Liver (tissue), 8 donors: ENCODE measurements at regions not wholly inside any gene's neighbourhood (a gene's known extent, or its start where the extent isn't known, plus 50 kb on each side); places are given as distances from the start of the nearest gene placed in this dataset.

Source experiments
- DNase-seq: peaks from one replicate; pipeline ENCODE4 v3.0.0-alpha.2; 2017; ENCODE audit warnings: low spot score
- H3K27ac ChIP-seq, 2 donors: one replicate each; pipeline ENCODE4 v1.7.0; 2013; ENCODE audit warnings: inconsistent platforms in 2 of 2, low read length in 2 of 2, control low read depth in 1 of 2, low read depth in 1 of 2, mild to moderate bottlenecking in 1 of 2
- H3K27me3 ChIP-seq, 4 donors: one replicate each; pipeline versions ENCODE4 v1.6.1 to v1.7.0; 2013; ENCODE audit warnings: low read length in 3 of 4, inconsistent platforms in 1 of 4, mild to moderate bottlenecking in 1 of 4, moderate library complexity in 1 of 4; ENCODE audit not compliant: control insufficient read depth in 4 of 4, insufficient read depth in 4 of 4
- H3K36me3 ChIP-seq, 4 donors: one replicate each; pipeline versions ENCODE4 v1.6.1 to v1.7.0; 2013; ENCODE audit warnings: low read length in 3 of 4, mild to moderate bottlenecking in 3 of 4, low read depth in 1 of 4, moderate library complexity in 1 of 4; ENCODE audit not compliant: control insufficient read depth in 4 of 4, insufficient read depth in 3 of 4
- H3K4me1 ChIP-seq, 4 donors: one replicate each; pipeline versions ENCODE4 v1.6.1 to v1.7.0; 2013; ENCODE audit warnings: low read length in 3 of 4, mild to moderate bottlenecking in 3 of 4, moderate library complexity in 1 of 4; ENCODE audit not compliant: control insufficient read depth in 4 of 4, insufficient read depth in 4 of 4
- H3K4me3 ChIP-seq, 3 donors: one replicate each; pipeline versions ENCODE4 v1.6.1 to v1.7.0; 2013; ENCODE audit warnings: low read length in 3 of 3, control low read depth in 1 of 3, low read depth in 1 of 3, mild to moderate bottlenecking in 1 of 3
- H3K9ac ChIP-seq, 2 donors: one replicate each; pipeline ENCODE4 v1.7.0; 2013; ENCODE audit warnings: low read length in 2 of 2, mild to moderate bottlenecking in 2 of 2, moderate library complexity in 2 of 2, control low read depth in 1 of 2, low read depth in 1 of 2
- H3K9me3 ChIP-seq, 4 donors: one replicate each; pipeline versions ENCODE4 v1.6.1 to v1.7.0; 2013; ENCODE audit warnings: low read length in 3 of 4; ENCODE audit not compliant: control insufficient read depth in 4 of 4
- EGR1 ChIP-seq, 2 donors: IDR thresholded peaks; 2 replicates each; pipeline ENCODE4 v1.6.1; 2016 to 2018; ENCODE audit warnings: antibody characterized with exemption in 2 of 2, low read depth in 2 of 2
- FOXA1 ChIP-seq: IDR thresholded peaks from 2 replicates; pipeline ENCODE4 v1.6.1; 2016; ENCODE audit warnings: antibody characterized with exemption
- FOXA2 ChIP-seq: IDR thresholded peaks from 2 replicates; pipeline ENCODE4 v1.6.1; 2016; ENCODE audit warnings: antibody characterized with exemption
- GABPA ChIP-seq, 2 donors: IDR thresholded peaks in 1 of 2; conservative IDR thresholded peaks in 1 of 2; 2 replicates each; pipeline ENCODE4 v1.6.1; 2016; ENCODE audit warnings: antibody characterized with exemption in 2 of 2, mild to moderate bottlenecking in 1 of 2, moderate library complexity in 1 of 2
- HNF4A ChIP-seq, 2 donors: conservative IDR thresholded peaks; 2 replicates each; pipeline ENCODE4 v1.6.1; 2016; ENCODE audit warnings: antibody characterized with exemption in 2 of 2, mild to moderate bottlenecking in 2 of 2
- HNF4G ChIP-seq: IDR thresholded peaks from 2 replicates; pipeline ENCODE4 v1.6.1; 2016; ENCODE audit warnings: antibody characterized with exemption
- JUND ChIP-seq, 2 donors: IDR thresholded peaks; 2 replicates each; pipeline ENCODE4 v1.6.1; 2016; ENCODE audit warnings: antibody characterized with exemption in 2 of 2
- NR2F2 ChIP-seq: IDR thresholded peaks from 2 replicates; pipeline ENCODE4 v1.6.1; 2016; ENCODE audit warnings: antibody characterized with exemption
- RAD21 ChIP-seq, 2 donors: IDR thresholded peaks; 2 replicates each; pipeline ENCODE4 v1.6.1; 2016; ENCODE audit warnings: antibody characterized with exemption in 2 of 2, mild to moderate bottlenecking in 2 of 2
- RXRA ChIP-seq, 2 donors: IDR thresholded peaks; 2 replicates each; pipeline ENCODE4 v1.6.1; 2017 to 2018; ENCODE audit warnings: antibody characterized with exemption in 2 of 2, mild to moderate bottlenecking in 1 of 2
- SP1 ChIP-seq: IDR thresholded peaks from 2 replicates; pipeline ENCODE4 v1.6.1; 2018; ENCODE audit warnings: antibody characterized with exemption, mild to moderate bottlenecking
- TAF1 ChIP-seq: conservative IDR thresholded peaks from 2 replicates; pipeline ENCODE4 v1.6.1; 2016; ENCODE audit warnings: antibody characterized with exemption, mild to moderate bottlenecking
- YY1 ChIP-seq: IDR thresholded peaks from 2 replicates; pipeline ENCODE4 v1.6.1; 2016; ENCODE audit warnings: antibody characterized with exemption, mild to moderate bottlenecking
- whole genome bisulfite sequencing: extraction: QIAGEN DNeasy Blood & Tissue Kit; methylation state at CpG from one replicate; pipeline ENCODE4 v1.1.7; 2013; 5-methylcytosine and 5-hydroxymethylcytosine counted together
- TF ChIP-seq, protein P1 (sequence below): IDR thresholded peaks from 2 replicates; pipeline ENCODE4 v1.6.1; 2016; ENCODE audit warnings: antibody characterized with exemption
- TF ChIP-seq, protein P2 (sequence below): fragments of 150-350 bp; IDR thresholded peaks from 2 replicates; pipeline ENCODE4 v1.5.1; 2017; ENCODE audit warnings: improper control_type of control experiment, low read depth, low read length; ENCODE audit not compliant: missing input control
- TF ChIP-seq, protein P3 (sequence below): IDR thresholded peaks from 2 replicates; pipeline ENCODE4 v1.6.1; 2016; ENCODE audit warnings: antibody characterized with exemption
- TF ChIP-seq, protein P4 (sequence below): IDR thresholded peaks from 2 replicates; pipeline ENCODE4 v1.6.1; 2016; ENCODE audit warnings: antibody characterized with exemption
- donor health status: healthy.
- donor health status: healthy.
- donor health status: healthy.
- donor health status: healthy.
- donor health status: healthy.

DNA sequence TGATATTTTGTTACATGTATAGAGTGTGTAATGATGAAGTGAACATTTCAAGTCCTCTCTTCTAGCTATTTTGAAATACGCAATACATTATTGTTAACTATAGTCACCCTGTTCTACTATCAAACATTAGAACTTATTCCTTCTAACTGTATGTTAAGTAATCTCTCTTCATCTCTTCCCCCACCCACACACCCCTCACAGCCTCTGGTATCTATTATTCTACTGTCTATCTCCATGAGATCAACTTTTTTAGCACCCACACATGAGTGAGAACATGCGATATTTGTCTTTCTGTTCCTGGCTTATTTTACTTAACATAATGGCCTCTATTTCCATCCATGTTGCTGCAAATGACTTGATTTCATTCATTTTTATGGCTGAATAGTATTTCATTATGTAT is 57.7 kb upstream of the EGR2 start:
- Histone ChIP-seq H3K9ac (no peak overlapping the region), H3K27me3 (peaks cover 0 to 2% (median 0%) of the 10 kb centered on the region in 4 donors), H3K27ac (no peak overlapping the region), H3K4me3 (no peak overlapping the region), H3K4me1 (no peaks in the 10 kb centered on the region), H3K36me3 (no peaks in the 10 kb centered on the region), H3K9me3 (no peaks in the 10 kb centered on the region)
- DNase-seq = no peak
- TF ChIP-seq JUND (IDR thresholded peaks at IDR 0.05) = no peak
- no peak for TF ChIP-seq GABPA (IDR thresholded peaks at IDR 0.05 in 1 of 2, conservative IDR thresholded peaks at IDR 0.05 in 1 of 2)
- no peak for TF ChIP-seq YY1
- no peak for TF ChIP-seq NR2F2
- no peak for TF ChIP-seq HNF4A (conservative IDR thresholded peaks at IDR 0.05)
- TF ChIP-seq, protein P1, sequence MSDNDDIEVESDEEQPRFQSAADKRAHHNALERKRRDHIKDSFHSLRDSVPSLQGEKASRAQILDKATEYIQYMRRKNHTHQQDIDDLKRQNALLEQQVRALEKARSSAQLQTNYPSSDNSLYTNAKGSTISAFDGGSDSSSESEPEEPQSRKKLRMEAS = no peak
- TF ChIP-seq RAD21 (IDR thresholded peaks at IDR 0.05) = no peak
- no peak for TF ChIP-seq EGR1 (IDR thresholded peaks at IDR 0.05; ENCODE audit: low read depth in 2 of 2)
- TF ChIP-seq, protein P2, sequence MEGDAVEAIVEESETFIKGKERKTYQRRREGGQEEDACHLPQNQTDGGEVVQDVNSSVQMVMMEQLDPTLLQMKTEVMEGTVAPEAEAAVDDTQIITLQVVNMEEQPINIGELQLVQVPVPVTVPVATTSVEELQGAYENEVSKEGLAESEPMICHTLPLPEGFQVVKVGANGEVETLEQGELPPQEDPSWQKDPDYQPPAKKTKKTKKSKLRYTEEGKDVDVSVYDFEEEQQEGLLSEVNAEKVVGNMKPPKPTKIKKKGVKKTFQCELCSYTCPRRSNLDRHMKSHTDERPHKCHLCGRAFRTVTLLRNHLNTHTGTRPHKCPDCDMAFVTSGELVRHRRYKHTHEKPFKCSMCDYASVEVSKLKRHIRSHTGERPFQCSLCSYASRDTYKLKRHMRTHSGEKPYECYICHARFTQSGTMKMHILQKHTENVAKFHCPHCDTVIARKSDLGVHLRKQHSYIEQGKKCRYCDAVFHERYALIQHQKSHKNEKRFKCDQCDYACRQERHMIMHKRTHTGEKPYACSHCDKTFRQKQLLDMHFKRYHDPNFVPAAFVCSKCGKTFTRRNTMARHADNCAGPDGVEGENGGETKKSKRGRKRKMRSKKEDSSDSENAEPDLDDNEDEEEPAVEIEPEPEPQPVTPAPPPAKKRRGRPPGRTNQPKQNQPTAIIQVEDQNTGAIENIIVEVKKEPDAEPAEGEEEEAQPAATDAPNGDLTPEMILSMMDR = no peak
- WGBS = 93% methylated on average over 2 of the region's 2 CpGs

DNA sequence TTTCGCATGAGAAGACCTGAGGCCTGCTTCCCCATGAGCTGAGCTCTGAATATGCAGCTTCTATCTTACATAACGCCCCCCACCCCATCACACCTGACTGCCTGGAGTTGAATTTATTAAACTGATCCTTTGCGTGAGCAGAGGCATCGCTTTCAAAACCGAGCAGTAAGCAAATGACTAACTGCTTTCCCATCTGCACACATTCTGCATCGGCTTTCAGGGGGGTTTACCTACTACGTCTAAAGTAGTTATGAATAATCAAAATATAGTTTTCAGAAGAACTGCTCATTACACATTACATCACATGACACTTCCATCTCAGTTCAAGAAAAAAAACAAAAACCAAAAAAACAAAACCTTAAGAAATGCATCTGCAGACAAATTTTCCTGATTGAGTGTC is 54.7 kb upstream of the EGR2 start:
- Histone ChIP-seq H3K9ac (no peak overlapping the region), H3K27me3 (peaks cover 0 to 2% (median 0%) of the 10 kb centered on the region in 4 donors), H3K4me3 (no peak overlapping the region), H3K36me3 (no peaks in the 10 kb centered on the region), H3K27ac (no peak overlapping the region), H3K4me1 (no peaks in the 10 kb centered on the region), H3K9me3 (no peaks in the 10 kb centered on the region)
- DNase-seq = no peak
- 83% methylated on average over 7 of the region's 7 CpGs for WGBS
- no peak for TF ChIP-seq SP1
- TF ChIP-seq, protein P3, sequence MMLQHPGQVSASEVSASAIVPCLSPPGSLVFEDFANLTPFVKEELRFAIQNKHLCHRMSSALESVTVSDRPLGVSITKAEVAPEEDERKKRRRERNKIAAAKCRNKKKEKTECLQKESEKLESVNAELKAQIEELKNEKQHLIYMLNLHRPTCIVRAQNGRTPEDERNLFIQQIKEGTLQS = no peak
- no peak for TF ChIP-seq NR2F2
- TF ChIP-seq, protein P4, sequence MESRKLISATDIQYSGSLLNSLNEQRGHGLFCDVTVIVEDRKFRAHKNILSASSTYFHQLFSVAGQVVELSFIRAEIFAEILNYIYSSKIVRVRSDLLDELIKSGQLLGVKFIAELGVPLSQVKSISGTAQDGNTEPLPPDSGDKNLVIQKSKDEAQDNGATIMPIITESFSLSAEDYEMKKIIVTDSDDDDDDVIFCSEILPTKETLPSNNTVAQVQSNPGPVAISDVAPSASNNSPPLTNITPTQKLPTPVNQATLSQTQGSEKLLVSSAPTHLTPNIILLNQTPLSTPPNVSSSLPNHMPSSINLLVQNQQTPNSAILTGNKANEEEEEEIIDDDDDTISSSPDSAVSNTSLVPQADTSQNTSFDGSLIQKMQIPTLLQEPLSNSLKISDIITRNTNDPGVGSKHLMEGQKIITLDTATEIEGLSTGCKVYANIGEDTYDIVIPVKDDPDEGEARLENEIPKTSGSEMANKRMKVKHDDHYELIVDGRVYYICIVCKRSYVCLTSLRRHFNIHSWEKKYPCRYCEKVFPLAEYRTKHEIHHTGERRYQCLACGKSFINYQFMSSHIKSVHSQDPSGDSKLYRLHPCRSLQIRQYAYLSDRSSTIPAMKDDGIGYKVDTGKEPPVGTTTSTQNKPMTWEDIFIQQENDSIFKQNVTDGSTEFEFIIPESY = no peak
- TF ChIP-seq HNF4A (conservative IDR thresholded peaks at IDR 0.05) = no peak
- no peak for TF ChIP-seq YY1
- no peak for TF ChIP-seq HNF4G
- TF ChIP-seq RXRA (IDR thresholded peaks at IDR 0.05) = no peak
- no peak for TF ChIP-seq FOXA1
- TF ChIP-seq GABPA (IDR thresholded peaks at IDR 0.05 in 1 of 2, conservative IDR thresholded peaks at IDR 0.05 in 1 of 2) = no peak
- TF ChIP-seq, protein P1 = no peak
- no peak for TF ChIP-seq FOXA2
- TF ChIP-seq TAF1 = no peak
- no peak for TF ChIP-seq RAD21 (IDR thresholded peaks at IDR 0.05)
